CD14-positive monocyte (primary cell): ENCODE measurements at regions not wholly inside any gene's neighbourhood (a gene's known extent, or its start where the extent isn't known, plus 50 kb on each side); places are given as distances from the start of the nearest gene placed in this dataset.

Experiments used
- DNase-seq, 3 donors: peaks; one replicate each; pipeline ENCODE4 v3.0.0-alpha.2; 2011 to 2022
- H2AFZ ChIP-seq: 2 replicates; pipeline ENCODE4 v1.6.0; 2012; ENCODE audit warnings: mild to moderate bottlenecking, low read depth, low read length, inconsistent platforms; ENCODE audit not compliant: insufficient read depth, poor library complexity, severe bottlenecking
- H3K27ac ChIP-seq, 2 donors: 1 replicate in 1 of 2; 2 replicates in 1 of 2; pipeline ENCODE4 v1.5.1; 2012 to 2013; ENCODE audit warnings: low read length in 2 of 2, control low read depth in 1 of 2, inconsistent platforms in 1 of 2, low read depth in 1 of 2, mild to moderate bottlenecking in 1 of 2
- H3K27me3 ChIP-seq, 2 donors: one replicate each; pipeline versions ENCODE4 v1.6.0 to v1.6.1; 2011 to 2013; ENCODE audit warnings: low read length in 2 of 2; ENCODE audit not compliant: control insufficient read depth in 2 of 2, insufficient read depth in 2 of 2
- H3K36me3 ChIP-seq, 2 donors: replicated peaks in 1 of 2; 1 replicate in 1 of 2; 2 replicates in 1 of 2; pipeline versions ENCODE4 v1.5.1 to v1.6.1; 2012 to 2013; ENCODE audit warnings: low read length in 2 of 2, control low read depth in 1 of 2, inconsistent platforms in 1 of 2, mild to moderate bottlenecking in 1 of 2; ENCODE audit not compliant: insufficient read depth in 2 of 2, control insufficient read depth in 1 of 2
- H3K4me1 ChIP-seq, 2 donors: 1 replicate in 1 of 2; 2 replicates in 1 of 2; pipeline versions ENCODE4 v1.5.1 to v1.6.1; 2012 to 2013; ENCODE audit warnings: low read length in 2 of 2, control low read depth in 1 of 2, inconsistent platforms in 1 of 2, mild to moderate bottlenecking in 1 of 2, moderate library complexity in 1 of 2; ENCODE audit not compliant: insufficient read depth in 2 of 2, control insufficient read depth in 1 of 2
- H3K4me2 ChIP-seq: replicated peaks from 2 replicates; pipeline ENCODE3; 2012; ENCODE audit warnings: low read length, moderate library complexity, mild to moderate bottlenecking; ENCODE audit not compliant: poor library complexity, severe bottlenecking; ENCODE audit errors: extremely low read depth
- H3K4me3 ChIP-seq, 3 experiments: fragments of 200-600 bp in 1 of 3; sonication (generic) in 1 of 3; replicated peaks in 1 of 3; 1 replicate in 2 of 3; 2 replicates in 1 of 3; pipeline ENCODE4 v1.5.1; 2011 to 2013; ENCODE audit warnings: low read length in 3 of 3, mild to moderate bottlenecking in 3 of 3, control low read depth in 2 of 3, low read depth in 2 of 3, inconsistent platforms in 1 of 3, moderate library complexity in 1 of 3
- H3K79me2 ChIP-seq: 2 replicates; pipeline ENCODE4 v1.6.0; 2012; ENCODE audit warnings: mild to moderate bottlenecking, control low read depth, inconsistent platforms, low read length, moderate library complexity; ENCODE audit not compliant: insufficient read depth
- H3K9ac ChIP-seq: 2 replicates; pipeline ENCODE4 v1.6.0; 2017; ENCODE audit warnings: low read length, mild to moderate bottlenecking; ENCODE audit not compliant: insufficient read depth, poor library complexity, severe bottlenecking
- H3K9me3 ChIP-seq, 2 donors: replicated peaks in 1 of 2; 1 replicate in 1 of 2; 2 replicates in 1 of 2; pipeline versions ENCODE4 v1.5.1 to v1.6.1; 2012 to 2013; ENCODE audit warnings: low read length in 2 of 2, control low read depth in 1 of 2; ENCODE audit not compliant: control insufficient read depth in 1 of 2, insufficient read depth in 1 of 2
- H4K20me1 ChIP-seq: 2 replicates; pipeline ENCODE4 v1.6.0; 2012; ENCODE audit warnings: mild to moderate bottlenecking, low read length, control low read depth, moderate library complexity; ENCODE audit not compliant: insufficient read depth
- H3K27ac Mint-ChIP-seq, 7 donors: one replicate each; pipeline ENCODE4 v1.8.0; 2020; ENCODE audit warnings: mild to moderate bottlenecking in 7 of 7, mixed read lengths in 7 of 7, moderate library complexity in 6 of 7, inconsistent platforms in 2 of 7
- H3K27me3 Mint-ChIP-seq, 3 donors: one replicate each; pipeline ENCODE4 v1.8.0; 2021 to 2022; ENCODE audit warnings: low read depth in 3 of 3, mild to moderate bottlenecking in 3 of 3, mixed read lengths in 3 of 3, moderate library complexity in 3 of 3, inconsistent platforms in 1 of 3
- H3K36me3 Mint-ChIP-seq, 2 donors: one replicate each; pipeline ENCODE4 v1.8.0; 2020; ENCODE audit warnings: mixed read lengths in 2 of 2, inconsistent platforms in 1 of 2, mild to moderate bottlenecking in 1 of 2
- H3K4me1 Mint-ChIP-seq: one replicate; pipeline ENCODE4 v1.8.0; 2020; ENCODE audit warnings: mild to moderate bottlenecking, mixed read lengths
- H3K4me3 Mint-ChIP-seq, 2 donors: one replicate each; pipeline ENCODE4 v1.8.0; 2020; ENCODE audit warnings: mild to moderate bottlenecking in 2 of 2, mixed read lengths in 2 of 2, moderate library complexity in 1 of 2
- H3K9me3 Mint-ChIP-seq, 7 donors: one replicate each; pipeline ENCODE4 v1.8.0; 2020 to 2022; ENCODE audit warnings: mixed read lengths in 7 of 7, mild to moderate bottlenecking in 6 of 7, moderate library complexity in 6 of 7, inconsistent platforms in 2 of 7
- WGBS: methylation state at CpG from one replicate; pipeline ENCODE4 v1.1.5; 2013; ENCODE audit warnings: missing lambda C conversion rate; ENCODE audit not compliant: insufficient coverage; 5-methylcytosine and 5-hydroxymethylcytosine counted together
- intact Hi-C, 2 donors: fragments of 100-400 bp; cut with micrococcal nuclease; formaldehyde crosslinking; loops; one replicate each; pipeline versions ENCODE4 v1.15.0 to v1.15.1; 2023
- TF ChIP-seq, protein P1 (sequence below): fragments of 200-600 bp; IDR thresholded peaks from one replicate; pipeline ENCODE4 v1.8.0; 2022; ENCODE audit warnings: antibody characterized with exemption, mild to moderate bottlenecking

- no peak overlapping the region for H3K4me3 Mint-ChIP-seq
- Histone ChIP-seq H2AFZ (no peak overlapping the region), H4K20me1 (no peaks in the 10 kb centered on the region), H3K36me3 (no peaks in the 10 kb centered on the region), H3K27me3 (no peaks in the 10 kb centered on the region), H3K4me3 (no peak overlapping the region), H3K4me1 (no peaks in the 10 kb centered on the region), H3K9me3 (no peaks in the 10 kb centered on the region), H3K79me2 (no peaks in the 10 kb centered on the region), H3K9ac (no peak overlapping the region), H3K4me2 (no peak overlapping the region), H3K27ac (no peak overlapping the region)
- H3K4me1 Mint-ChIP-seq = no peaks in the 10 kb centered on the region
- TF ChIP-seq, protein P1, sequence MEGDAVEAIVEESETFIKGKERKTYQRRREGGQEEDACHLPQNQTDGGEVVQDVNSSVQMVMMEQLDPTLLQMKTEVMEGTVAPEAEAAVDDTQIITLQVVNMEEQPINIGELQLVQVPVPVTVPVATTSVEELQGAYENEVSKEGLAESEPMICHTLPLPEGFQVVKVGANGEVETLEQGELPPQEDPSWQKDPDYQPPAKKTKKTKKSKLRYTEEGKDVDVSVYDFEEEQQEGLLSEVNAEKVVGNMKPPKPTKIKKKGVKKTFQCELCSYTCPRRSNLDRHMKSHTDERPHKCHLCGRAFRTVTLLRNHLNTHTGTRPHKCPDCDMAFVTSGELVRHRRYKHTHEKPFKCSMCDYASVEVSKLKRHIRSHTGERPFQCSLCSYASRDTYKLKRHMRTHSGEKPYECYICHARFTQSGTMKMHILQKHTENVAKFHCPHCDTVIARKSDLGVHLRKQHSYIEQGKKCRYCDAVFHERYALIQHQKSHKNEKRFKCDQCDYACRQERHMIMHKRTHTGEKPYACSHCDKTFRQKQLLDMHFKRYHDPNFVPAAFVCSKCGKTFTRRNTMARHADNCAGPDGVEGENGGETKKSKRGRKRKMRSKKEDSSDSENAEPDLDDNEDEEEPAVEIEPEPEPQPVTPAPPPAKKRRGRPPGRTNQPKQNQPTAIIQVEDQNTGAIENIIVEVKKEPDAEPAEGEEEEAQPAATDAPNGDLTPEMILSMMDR = no peak
- no CpG with 5 or more reads among the region's 2 CpGs for WGBS
- H3K27ac Mint-ChIP-seq = no peak overlapping the region
- peaks cover 0 to 4% (median 0%) of the 10 kb centered on the region in 7 donors for H3K9me3 Mint-ChIP-seq
- DNase-seq = no peak
- no peaks in the 10 kb centered on the region for H3K36me3 Mint-ChIP-seq
- intact Hi-C loops = no loop called here
- peaks cover 0 to 2% (median 0%) of the 10 kb centered on the region in 3 donors for H3K27me3 Mint-ChIP-seq
Measured at GRCh38 chr5:102660111-102660510, 95.0 kb upstream of the PAM start.

- Histone ChIP-seq H4K20me1 (no peaks in the 10 kb centered on the region), H3K9me3 (no peaks in the 10 kb centered on the region), H3K9ac (no peak overlapping the region), H3K4me2 (no peak overlapping the region), H3K79me2 (no peaks in the 10 kb centered on the region), H3K27me3 (no peaks in the 10 kb centered on the region), H3K4me1 (no peaks in the 10 kb centered on the region), H3K27ac (no peak overlapping the region), H3K36me3 (no peaks in the 10 kb centered on the region), H3K4me3 (no peak overlapping the region), H2AFZ (no peak overlapping the region)
- peaks cover 0 to 4% (median 0%) of the 10 kb centered on the region in 7 donors for H3K9me3 Mint-ChIP-seq
- H3K36me3 Mint-ChIP-seq = no peaks in the 10 kb centered on the region
- no peaks in the 10 kb centered on the region for H3K4me1 Mint-ChIP-seq
- no peak overlapping the region for H3K27ac Mint-ChIP-seq
- TF ChIP-seq, protein P1 = no peak
- no peak for DNase-seq
- H3K27me3 Mint-ChIP-seq = peaks cover 0 to 2% (median 0%) of the 10 kb centered on the region in 3 donors
- intact Hi-C loops = no loop called here
- WGBS = no CpG with 5 or more reads among the region's 1 CpG
- H3K4me3 Mint-ChIP-seq = no peak overlapping the region
Measured at GRCh38 chr5:102663749-102664530, 91.2 kb upstream of the PAM start.
